ENCODE measurements at regions not wholly inside any gene's neighbourhood (a gene's known extent, or its start where the extent isn't known, plus 50 kb on each side); places are given as distances from the start of the nearest gene placed in this dataset.

DNA sequence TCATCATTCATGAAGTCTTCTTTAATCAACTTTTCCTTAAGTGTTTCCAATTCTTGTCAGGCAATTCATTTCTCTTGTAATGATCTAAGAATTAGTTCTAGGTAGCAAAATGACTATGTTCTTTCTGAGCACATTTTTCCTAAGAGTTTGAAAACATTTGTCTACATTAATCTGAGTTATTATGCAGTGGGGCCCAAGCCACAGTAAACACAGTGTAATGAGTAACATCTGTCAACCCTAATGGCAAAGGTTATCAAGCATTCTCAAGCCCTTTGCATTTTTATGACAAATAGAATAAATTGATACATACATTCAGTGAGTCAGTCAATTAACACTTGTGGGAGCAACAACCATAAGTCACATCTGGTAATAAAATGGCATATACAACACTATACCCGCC, 106.7 kb upstream of the ZC3H12C start:
- no peaks in the 10 kb centered on the region for H3K27me3 Mint-ChIP-seq
- no peak overlapping the region for H3K27ac Mint-ChIP-seq
- H3K4me3 Mint-ChIP-seq, result no peak overlapping the region
- peaks cover 15% of the 10 kb centered on the region for H3K4me1 Mint-ChIP-seq (ENCODE audit: low read depth)
- no peaks in the 10 kb centered on the region for H3K36me3 Mint-ChIP-seq (ENCODE audit: low read depth)
- no peak for DNase-seq
- no peaks in the 10 kb centered on the region for H3K9me3 Mint-ChIP-seq

DNA sequence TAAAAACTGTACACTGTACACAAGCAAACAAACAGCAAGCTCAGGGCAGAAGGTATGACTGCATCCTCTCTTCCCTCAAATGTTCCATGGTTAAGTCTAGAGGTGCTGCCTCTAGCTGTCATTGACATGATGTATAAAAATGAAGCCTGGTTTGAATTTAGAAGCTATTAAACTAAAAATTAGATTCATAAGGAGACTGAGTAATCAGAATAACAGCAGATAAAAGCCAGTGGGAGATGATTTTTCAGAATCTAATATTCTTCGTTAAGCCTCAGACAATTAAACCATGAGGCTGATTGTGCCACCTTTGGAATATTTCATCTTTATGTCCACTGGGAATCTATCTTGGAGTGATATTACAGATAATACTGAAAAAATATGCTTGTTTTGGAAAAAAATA, 101.4 kb upstream of the ZC3H12C start:
- Mint-ChIP-seq H3K27ac (no peak overlapping the region), H3K9me3 (no peaks in the 10 kb centered on the region), H3K4me3 (no peak overlapping the region), H3K27me3 (no peaks in the 10 kb centered on the region), H3K36me3 (ENCODE audit: low read depth) (no peaks in the 10 kb centered on the region), H3K4me1 (ENCODE audit: low read depth) (no peaks in the 10 kb centered on the region)
- DNase-seq, result no peak

DNA sequence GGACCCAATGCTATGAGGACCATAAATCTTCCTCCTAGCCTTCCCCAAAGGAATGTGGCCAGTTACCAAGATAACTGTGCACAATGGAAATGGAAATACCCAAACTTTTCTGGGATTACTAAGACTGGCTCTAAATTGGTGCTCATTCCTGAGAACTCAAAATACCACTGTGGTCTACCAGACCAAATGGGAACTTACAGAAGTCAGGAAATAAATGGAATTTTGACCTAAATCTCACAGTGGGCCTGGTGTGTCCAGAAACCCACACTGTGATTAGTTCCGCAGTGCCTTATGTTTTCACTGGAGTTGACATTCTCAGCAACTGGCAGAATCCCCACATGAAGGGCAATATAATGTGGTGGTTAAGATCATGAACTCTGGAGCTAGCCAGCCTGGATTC, 99.4 kb upstream of the ZC3H12C start:
- no peak for DNase-seq
- Mint-ChIP-seq H3K27me3 (no peaks in the 10 kb centered on the region), H3K9me3 (no peaks in the 10 kb centered on the region), H3K36me3 (ENCODE audit: low read depth) (no peaks in the 10 kb centered on the region), H3K4me1 (ENCODE audit: low read depth) (no peaks in the 10 kb centered on the region), H3K4me3 (no peak overlapping the region), H3K27ac (no peak overlapping the region)

DNA sequence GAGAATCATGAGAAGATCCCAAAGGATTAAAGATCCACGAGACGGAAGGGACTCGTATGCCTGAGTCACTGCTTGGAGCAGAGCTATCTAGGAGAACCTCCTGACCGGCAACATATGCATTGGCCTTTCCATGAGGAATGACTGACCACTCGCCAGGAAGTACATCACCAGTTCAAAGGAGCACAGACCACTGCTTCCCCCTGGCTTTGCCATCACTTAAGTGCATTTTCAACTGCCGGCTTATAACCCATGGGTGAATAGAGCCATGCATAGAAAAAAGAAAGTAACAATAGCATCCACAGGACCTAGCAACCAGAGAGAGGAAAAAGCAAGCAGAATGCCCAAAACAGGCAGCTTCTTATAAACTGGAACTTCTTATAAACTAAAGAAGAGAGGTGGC, 98.3 kb upstream of the ZC3H12C start:
- DNase-seq, result no peak
- Mint-ChIP-seq H3K4me3 (no peak overlapping the region), H3K27ac (no peak overlapping the region), H3K4me1 (ENCODE audit: low read depth) (no peaks in the 10 kb centered on the region), H3K27me3 (no peaks in the 10 kb centered on the region), H3K36me3 (ENCODE audit: low read depth) (no peaks in the 10 kb centered on the region), H3K9me3 (no peaks in the 10 kb centered on the region)

DNA sequence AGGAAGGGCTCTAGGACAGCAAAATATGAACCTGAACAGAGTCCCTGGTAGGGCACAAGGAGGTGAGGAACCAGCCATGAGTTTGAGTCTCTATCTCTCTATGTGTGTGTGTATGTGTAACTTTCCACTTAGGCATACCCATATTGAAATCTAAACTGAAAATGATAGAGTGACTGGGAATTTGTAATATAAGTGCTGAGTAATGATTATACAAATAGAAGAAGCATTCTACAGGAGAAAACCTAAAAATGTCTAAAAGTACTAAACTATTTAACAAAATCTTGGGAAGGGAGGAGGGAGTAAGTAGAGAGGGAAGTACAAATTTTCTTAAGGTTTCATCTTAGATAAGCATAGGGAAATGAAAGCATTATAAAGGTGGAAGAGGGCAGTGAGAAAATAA, 97.1 kb upstream of the ZC3H12C start:
- Mint-ChIP-seq H3K4me1 (ENCODE audit: low read depth) (no peaks in the 10 kb centered on the region), H3K27me3 (no peaks in the 10 kb centered on the region), H3K4me3 (no peak overlapping the region), H3K36me3 (ENCODE audit: low read depth) (no peaks in the 10 kb centered on the region), H3K9me3 (no peaks in the 10 kb centered on the region), H3K27ac (no peak overlapping the region)
- no peak for DNase-seq

DNA sequence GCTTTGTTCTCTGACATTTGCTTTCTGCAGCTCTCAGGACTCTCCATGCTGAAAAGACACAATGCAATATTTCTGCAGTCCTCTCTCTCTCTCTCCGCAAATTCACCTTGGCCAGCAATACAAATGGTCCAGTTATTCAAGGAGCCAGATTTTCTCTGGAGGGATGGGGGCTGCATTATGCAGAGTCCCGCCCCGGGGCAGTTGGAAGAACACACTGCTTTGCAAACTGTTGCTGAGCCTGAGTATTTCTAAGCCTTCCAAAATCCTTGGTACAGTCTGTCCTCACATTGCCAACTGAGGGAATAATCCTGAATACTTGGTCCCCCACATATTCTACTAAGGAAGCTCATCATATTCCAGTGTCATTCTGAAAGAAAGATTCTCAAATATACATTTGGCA, 94.3 kb upstream of the ZC3H12C start:
- Mint-ChIP-seq H3K27ac (no peak overlapping the region), H3K27me3 (no peaks in the 10 kb centered on the region), H3K4me3 (no peak overlapping the region), H3K9me3 (no peaks in the 10 kb centered on the region), H3K36me3 (ENCODE audit: low read depth) (no peaks in the 10 kb centered on the region), H3K4me1 (ENCODE audit: low read depth) (no peaks in the 10 kb centered on the region)
- no peak for DNase-seq

DNA sequence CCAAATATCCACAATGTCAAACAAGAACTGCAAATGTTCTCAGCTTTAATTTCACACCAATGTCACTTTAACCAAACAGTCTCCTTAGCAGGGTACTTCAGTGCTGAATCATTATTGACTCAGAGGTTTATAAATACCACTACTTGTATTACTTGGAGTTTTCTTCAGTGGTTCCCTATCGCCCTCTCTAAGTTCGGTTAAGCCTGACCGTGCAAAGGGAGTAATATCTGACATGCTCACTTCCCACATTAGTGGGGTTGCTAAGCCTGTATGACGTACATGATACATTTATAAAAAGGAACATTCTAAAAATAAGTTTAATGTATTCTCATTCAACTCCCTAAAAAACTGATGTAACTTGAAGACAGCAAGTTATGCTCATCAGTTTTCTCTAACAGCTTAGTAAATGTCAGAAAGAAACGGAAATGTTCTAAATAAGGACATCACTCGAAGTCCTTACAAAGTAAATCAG, 93.1 kb upstream of the ZC3H12C start:
- no peak for DNase-seq
- Mint-ChIP-seq H3K27ac (no peak overlapping the region), H3K4me3 (no peak overlapping the region), H3K27me3 (no peaks in the 10 kb centered on the region), H3K36me3 (ENCODE audit: low read depth) (no peaks in the 10 kb centered on the region), H3K9me3 (no peaks in the 10 kb centered on the region), H3K4me1 (ENCODE audit: low read depth) (no peaks in the 10 kb centered on the region)

DNA sequence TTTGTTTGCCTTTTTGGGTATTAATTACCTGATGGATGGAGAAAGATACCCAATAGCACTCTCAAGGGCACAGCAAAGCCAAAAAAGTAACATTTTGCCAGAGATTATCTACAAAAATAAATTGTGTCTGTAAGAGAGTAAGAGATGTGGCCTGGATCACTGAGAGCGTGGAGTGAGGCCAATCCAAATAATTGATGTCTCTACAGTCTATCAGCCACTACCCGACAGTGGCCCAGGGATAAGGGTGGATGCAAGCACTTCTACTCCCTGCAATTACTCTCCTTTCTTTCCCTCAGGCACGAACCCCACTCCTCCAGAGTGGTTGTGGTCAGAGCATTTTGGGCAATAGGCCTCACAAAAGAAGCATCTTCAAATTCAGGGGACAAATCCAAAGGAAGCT, 92.3 kb upstream of the ZC3H12C start:
- H3K4me1 Mint-ChIP-seq (ENCODE audit: low read depth), result no peaks in the 10 kb centered on the region
- no peaks in the 10 kb centered on the region for H3K9me3 Mint-ChIP-seq
- no peaks in the 10 kb centered on the region for H3K36me3 Mint-ChIP-seq (ENCODE audit: low read depth)
- H3K27ac Mint-ChIP-seq, result no peak overlapping the region
- DNase-seq, result no peak
- H3K27me3 Mint-ChIP-seq, result no peaks in the 10 kb centered on the region
- H3K4me3 Mint-ChIP-seq, result no peak overlapping the region

DNA sequence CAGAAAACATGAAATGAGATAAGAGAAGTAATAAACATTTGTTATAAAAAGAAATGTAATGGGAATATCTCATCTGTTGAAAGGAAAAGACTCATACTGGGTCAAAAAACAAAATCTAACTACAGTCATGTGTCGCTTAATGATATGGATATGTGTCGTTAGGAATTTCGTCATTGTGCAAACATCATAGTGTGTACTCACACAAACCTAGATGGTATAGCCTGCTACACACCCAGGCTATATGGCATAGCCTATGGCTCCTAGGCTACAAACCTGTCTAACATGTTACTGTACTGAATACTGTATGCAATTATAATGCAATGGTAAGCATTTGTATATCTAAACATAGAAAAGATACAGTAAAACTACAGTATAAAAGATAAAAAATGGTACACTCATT, 89.8 kb upstream of the ZC3H12C start:
- no peaks in the 10 kb centered on the region for H3K4me1 Mint-ChIP-seq (ENCODE audit: low read depth)
- H3K36me3 Mint-ChIP-seq (ENCODE audit: low read depth), result no peaks in the 10 kb centered on the region
- no peak for DNase-seq
- no peaks in the 10 kb centered on the region for H3K9me3 Mint-ChIP-seq
- no peaks in the 10 kb centered on the region for H3K27me3 Mint-ChIP-seq
- H3K27ac Mint-ChIP-seq, result no peak overlapping the region
- no peak overlapping the region for H3K4me3 Mint-ChIP-seq

DNA sequence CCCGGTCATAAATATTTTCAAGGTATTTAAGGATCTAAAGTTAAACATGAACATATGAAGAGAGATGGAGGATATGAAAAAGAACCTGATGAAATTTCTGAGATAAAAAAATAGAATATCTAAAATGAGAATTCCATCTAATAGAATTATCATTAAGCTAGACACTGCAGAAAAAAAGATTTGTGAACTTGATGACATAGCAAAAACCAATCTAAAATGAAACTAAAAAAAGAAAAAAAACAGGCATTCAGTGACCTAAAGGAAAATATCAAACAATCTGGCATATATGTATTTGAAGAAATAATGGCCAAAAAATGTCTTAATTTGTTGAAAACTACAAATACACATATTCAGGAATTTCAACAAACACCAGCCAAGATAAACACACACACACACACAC, 81.6 kb upstream of the ZC3H12C start:
- Mint-ChIP-seq H3K9me3 (peaks cover 16% of the 10 kb centered on the region), H3K27me3 (no peaks in the 10 kb centered on the region), H3K4me1 (ENCODE audit: low read depth) (no peaks in the 10 kb centered on the region), H3K36me3 (ENCODE audit: low read depth) (no peaks in the 10 kb centered on the region), H3K27ac (no peak overlapping the region), H3K4me3 (no peak overlapping the region)
- no peak for DNase-seq

DNA sequence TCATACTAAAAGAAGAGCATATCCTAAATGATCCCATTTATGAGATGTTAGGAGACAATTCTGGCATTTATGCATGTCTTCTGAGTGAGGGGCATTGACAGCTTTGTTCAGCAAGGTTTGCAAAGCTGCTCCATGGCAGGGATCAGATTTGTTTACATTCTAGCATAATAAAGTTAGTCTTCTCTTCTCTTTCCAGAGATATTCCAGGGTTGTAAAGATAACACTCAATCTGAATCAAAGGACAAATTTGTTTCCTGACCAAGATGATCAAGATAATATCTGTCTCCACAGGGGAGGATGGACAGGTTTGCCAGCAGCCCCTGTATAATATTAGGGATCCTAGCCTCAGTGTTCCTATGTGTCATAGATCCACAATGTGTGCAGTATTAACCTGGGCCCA, 77.5 kb upstream of the ZC3H12C start:
- Mint-ChIP-seq H3K36me3 (ENCODE audit: low read depth) (no peaks in the 10 kb centered on the region), H3K27me3 (no peaks in the 10 kb centered on the region), H3K27ac (no peak overlapping the region), H3K9me3 (peaks cover 11% of the 10 kb centered on the region), H3K4me3 (no peak overlapping the region), H3K4me1 (ENCODE audit: low read depth) (no peaks in the 10 kb centered on the region)
- no peak for DNase-seq

DNA sequence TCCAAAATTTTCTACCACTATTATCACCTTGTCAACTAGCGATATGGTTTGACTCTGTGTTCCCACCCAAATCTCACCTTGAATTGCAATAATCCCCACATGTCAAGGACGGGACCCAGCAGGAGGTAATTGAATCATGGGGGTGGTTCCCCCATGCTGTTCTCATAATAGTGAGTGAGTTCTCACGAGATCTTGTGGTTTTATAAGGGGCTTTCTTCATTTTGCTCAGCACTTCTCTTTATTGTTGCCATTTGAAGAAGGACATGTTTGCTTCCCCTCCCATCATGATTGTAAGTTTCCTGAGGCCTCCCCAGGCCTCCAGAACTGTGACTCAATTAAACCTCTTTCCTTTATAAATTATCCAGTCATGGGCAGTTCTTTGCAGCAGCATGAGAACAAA, 73.5 kb upstream of the ZC3H12C start:
- Mint-ChIP-seq H3K27me3 (no peaks in the 10 kb centered on the region), H3K9me3 (no peaks in the 10 kb centered on the region), H3K36me3 (ENCODE audit: low read depth) (no peaks in the 10 kb centered on the region), H3K4me1 (ENCODE audit: low read depth) (no peaks in the 10 kb centered on the region), H3K4me3 (no peak overlapping the region), H3K27ac (no peak overlapping the region)
- DNase-seq, result no peak

DNA sequence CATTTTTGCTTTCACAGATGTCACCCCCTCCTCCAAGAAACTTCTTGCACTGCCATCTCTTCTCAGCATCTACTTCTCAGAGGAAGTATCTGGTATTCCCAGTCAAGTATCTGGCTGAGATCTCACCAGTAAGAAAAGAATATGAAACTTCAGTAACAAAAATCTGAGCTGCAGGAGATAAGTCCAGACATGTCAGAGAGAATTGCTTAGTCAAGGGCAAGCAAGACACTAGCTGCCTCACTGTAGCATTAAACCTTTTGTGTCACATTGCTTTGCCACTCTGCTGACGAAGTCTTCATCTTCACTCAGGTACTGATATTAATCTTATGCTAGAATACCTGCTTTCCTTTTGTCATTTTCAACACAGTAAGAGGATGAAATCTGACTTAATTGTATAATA, 70.6 kb upstream of the ZC3H12C start:
- no peak for DNase-seq
- Mint-ChIP-seq H3K9me3 (no peaks in the 10 kb centered on the region), H3K36me3 (ENCODE audit: low read depth) (no peaks in the 10 kb centered on the region), H3K27me3 (no peaks in the 10 kb centered on the region), H3K27ac (no peak overlapping the region), H3K4me3 (no peak overlapping the region), H3K4me1 (ENCODE audit: low read depth) (no peaks in the 10 kb centered on the region)

DNA sequence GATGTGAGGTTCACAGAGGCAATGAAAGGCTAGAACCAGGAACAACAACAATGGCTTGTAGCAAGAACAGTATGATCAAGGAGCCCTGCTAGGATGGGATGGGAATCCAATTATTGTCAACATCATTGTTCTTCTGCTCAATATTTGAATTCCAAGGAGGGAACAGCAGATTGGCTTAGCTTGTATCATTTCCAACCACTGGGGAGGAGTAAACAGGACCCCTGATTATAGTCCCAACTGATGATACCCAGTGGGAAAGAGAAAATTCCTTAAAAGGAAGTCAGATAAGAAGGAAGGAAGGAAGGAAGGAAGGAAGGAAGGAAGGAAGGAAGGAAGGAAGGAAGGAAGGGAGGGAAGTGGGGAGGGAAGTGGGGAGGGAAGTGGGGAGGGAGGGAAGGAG, 69.5 kb upstream of the ZC3H12C start:
- no peak overlapping the region for H3K27ac Mint-ChIP-seq
- H3K36me3 Mint-ChIP-seq (ENCODE audit: low read depth), result no peaks in the 10 kb centered on the region
- H3K9me3 Mint-ChIP-seq, result no peaks in the 10 kb centered on the region
- no peak for DNase-seq
- no peaks in the 10 kb centered on the region for H3K4me1 Mint-ChIP-seq (ENCODE audit: low read depth)
- no peaks in the 10 kb centered on the region for H3K27me3 Mint-ChIP-seq
- no peak overlapping the region for H3K4me3 Mint-ChIP-seq

DNA sequence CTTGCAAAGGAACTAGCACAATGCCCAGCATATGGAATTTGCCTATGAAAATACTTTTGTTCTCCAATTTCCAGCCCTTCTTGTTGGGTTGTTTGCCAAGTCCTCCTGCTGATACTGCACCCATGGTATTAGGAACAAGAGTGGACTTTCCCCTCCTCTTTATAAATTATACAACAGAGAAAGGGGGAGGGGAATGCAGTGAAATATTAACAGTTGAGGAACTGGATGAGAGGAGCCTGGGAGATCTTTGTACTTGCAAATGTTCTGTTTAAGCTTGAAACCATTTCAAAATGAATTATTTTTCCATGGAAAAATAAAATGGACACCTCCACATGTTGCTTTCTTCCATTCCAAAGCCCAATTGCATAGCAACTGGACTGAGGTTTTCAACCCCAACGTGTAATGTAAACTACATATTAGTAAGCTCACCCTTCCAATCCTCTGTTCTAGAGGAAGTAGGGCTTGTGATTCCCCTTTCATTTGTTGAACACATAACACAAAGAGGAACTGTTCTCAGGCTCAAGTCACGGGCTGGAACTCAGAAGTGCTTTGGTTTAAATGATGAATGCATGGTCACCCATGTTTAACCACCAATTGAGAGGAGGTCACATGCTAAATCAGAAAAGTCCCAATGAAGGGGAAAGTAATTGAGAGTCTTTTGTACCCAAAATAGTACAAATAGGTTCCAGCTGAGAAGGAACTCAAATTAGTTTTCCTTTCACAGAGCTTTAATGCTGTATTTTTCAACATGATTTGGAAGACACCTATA, 66.2 kb upstream of the ZC3H12C start:
- Mint-ChIP-seq H3K36me3 (ENCODE audit: low read depth) (no peaks in the 10 kb centered on the region), H3K27me3 (no peaks in the 10 kb centered on the region), H3K9me3 (no peaks in the 10 kb centered on the region), H3K4me3 (no peak overlapping the region), H3K4me1 (ENCODE audit: low read depth) (no peaks in the 10 kb centered on the region), H3K27ac (no peak overlapping the region)
- DNase-seq, result no peak

All from activated T-cell treated with anti-CD3 and anti-CD28 coated beads, Interleukin-2, amount 50 U/mL, for 24 hours (primary cell).